ENCODE measurements at regions not wholly inside any gene's neighbourhood (a gene's known extent, or its start where the extent isn't known, plus 50 kb on each side); places are given as distances from the start of the nearest gene placed in this dataset.
"Not testable (repeated sequence)": the region's sequence is repeated elsewhere in the genome, so short reads cannot be mapped to it uniquely, and the experiment has no call there.

DNA sequence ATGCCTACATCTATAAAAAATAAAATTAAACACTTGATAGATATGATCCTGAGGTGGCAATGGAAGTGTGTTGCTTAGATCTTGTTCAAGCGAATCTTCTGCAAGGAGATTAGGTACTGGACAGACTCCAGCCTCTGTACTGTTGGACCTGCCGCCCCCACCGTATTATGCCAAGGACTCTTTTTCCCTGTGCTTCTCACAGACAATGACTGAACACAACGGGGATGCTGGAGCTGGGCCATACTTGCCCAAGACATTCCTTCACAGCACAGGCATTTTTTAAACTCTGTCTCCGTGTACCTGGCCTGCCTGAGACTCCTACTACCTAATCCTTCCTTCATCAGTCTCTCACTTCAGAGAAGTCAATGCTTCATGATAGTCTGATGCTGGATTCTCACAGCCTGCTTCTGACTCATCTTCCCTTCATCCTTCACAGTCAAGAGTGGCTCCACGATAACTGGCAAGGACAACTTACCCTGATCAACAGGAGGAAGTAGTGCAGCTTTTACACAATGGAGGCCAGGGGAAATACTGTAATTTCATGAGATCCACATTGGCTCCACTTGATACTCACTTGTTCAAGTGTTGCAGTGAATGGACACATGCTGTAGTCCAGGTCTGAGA, 754.6 kb upstream of the AGA start:
- DNase-seq = no peak

DNA sequence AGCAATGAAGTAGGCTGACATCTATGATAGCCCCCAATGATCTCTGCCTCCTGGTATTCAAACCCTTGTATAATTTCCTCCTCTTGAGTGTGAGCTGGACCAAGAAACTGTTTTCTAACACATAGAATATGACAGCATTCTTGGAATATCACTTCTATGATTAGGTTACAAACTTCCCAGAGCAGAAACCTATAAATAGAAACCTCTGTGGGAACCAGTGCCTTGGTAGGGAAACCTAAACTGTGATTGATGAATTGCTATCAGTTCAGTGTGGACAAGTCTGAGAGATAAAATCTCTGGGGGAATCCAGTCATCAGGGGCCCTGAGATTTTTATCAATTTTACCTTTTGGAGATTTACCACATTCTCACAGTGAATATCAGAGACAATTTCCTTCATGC, 756.5 kb upstream of the AGA start:
- no peak for DNase-seq

DNA sequence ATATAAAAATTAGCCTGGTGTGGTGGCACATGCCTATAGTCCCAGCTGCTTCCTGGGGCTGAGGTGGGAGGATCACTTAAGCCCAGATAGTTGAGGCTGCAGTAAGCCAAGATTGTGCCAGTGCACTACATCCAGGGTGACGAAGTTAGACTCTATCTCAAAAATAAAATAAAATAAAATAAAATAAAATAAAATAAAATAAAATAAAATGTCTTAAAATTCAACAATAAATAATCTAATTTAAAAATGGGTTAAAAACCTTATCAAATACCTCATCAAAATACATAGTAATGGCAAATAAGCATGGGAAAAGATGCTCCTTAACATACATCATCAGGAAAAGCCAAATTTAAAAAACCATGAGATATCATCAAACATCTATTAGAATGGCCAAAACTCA, 760.2 kb upstream of the AGA start:
- DNase-seq = no peak

GRCh38 chr4:178205826-178206225, 763.6 kb upstream of the AGA start:
- no peak for DNase-seq

DNA sequence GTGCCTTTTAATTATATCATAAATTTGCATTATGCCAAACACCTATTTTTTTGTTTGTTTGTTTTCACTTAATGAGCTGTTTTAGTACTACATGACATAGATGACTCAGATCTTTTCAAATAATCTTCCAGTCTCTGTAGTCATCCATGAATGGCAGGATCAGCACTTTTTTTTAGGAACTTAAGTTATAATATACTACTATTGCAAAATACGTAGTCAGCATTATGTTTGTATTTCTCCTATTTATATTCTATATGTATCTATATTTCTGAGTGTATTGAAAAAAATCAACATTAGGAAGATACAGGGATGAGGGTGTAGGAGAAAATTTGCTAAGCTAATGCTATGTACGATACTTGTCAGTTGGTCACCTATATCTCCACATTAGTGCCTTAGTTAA, 773.1 kb upstream of the AGA start:
- DNase-seq = no peak

DNA sequence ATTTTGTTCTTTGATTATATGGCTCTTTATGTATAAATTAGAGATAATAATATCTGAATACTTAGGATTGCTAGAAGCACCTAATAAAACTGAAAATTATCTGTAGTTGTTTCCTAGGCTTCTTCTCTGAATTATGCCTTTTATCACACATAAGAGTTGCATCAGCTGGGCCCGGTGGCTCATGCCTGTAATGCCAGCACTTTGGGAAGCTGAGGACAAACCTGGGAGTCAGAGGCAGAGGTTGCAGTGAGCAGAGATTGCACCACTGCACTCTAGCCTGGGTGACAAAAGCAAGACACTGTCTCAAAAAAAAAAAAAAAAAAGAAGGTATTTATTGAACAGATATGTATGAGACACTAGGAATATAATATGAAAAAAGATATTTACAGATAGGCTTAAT, 773.5 kb upstream of the AGA start:
- no peak for DNase-seq

DNA sequence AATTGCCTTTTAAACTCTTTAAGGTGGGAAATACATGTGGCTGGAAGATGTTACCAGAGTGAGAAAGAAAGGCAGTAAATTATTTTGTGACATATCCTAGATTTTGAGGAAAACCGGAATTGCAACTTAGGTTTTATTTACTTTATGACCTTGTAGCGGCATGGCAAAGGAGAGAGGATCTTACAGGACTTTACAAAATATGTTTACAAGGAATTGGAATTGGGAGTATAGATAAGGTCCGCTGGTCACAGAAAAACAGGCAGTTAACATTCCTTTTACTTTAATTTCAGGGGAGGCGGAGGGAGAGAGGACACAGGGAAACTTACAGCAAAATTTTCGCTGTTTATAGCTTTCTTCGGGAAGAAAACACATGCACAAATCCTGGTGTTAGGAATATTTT, 784.2 kb upstream of the AGA start:
- DNase-seq = not testable (repeated sequence)

- DNase-seq = no peak
Observed at GRCh38 chr4:178233906-178234305, 791.7 kb upstream of the AGA start.

- DNase-seq = no peak
Observed at GRCh38 chr4:178240891-178241290, 798.7 kb upstream of the AGA start.

DNA sequence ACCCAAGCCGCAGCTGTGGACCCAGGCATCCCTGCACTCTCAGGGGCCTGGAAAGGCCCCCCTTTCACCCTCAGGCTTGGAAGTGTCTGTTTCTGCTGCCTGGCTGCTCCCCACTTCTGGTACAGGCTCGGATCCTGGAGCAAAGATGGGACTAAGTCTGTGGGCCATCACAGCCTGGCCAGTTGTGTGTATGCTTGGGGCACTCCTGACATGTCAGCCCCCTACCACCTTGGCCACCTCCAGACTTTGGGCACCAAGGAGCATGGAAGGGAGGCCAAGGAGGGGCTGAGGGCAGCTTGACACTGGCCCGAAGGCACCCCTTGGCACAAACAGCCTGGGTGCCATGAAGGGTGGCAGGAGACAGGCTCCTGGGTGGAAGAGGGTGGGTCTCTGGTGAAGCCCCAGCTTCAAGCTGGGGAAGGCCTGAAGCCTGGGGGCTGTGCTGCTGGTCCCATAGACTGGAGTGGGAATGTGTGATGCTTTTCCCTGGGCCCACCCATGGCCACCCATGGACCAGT, 799.4 kb upstream of the AGA start:
- no peak for DNase-seq

- no peak for DNase-seq
Observed at GRCh38 chr4:178242655-178243054, 800.4 kb upstream of the AGA start.

DNA sequence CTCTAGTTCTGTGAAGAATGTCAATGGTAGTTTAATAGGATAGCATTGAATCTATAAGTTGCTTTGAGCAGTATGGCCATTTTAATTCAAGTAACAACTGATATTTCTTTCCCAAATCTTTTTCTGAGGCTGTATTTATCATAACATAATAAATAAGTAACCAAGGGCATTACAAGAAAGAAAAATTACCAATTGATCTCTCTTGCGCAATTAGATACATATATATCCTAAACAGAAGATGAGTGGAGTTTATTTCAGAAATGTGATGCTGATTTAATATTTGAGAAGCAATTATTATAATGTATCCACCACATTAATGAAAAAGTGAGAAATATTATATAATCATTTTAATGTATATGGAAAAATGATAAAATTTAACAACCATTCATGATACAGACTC, 802.5 kb upstream of the AGA start:
- DNase-seq = no peak

DNA sequence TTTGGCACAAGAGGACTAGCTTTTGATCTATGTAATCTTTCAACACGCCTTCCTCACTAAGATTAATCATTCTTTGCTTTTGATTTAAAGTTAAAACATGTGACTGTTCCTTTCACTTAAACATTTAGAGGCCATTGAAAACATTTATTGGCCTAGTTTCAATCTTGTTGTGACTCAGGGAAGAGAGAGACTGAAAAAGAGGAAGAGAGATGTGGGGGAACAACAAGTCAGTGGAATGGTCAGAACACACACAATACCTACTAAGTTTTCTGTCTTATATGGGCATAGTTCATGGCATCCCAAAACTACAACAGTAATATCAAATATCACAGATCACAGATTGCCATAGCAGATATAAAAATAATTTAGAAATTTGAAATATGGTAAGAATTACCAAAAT, 812.9 kb upstream of the AGA start:
- no peak for DNase-seq

DNA sequence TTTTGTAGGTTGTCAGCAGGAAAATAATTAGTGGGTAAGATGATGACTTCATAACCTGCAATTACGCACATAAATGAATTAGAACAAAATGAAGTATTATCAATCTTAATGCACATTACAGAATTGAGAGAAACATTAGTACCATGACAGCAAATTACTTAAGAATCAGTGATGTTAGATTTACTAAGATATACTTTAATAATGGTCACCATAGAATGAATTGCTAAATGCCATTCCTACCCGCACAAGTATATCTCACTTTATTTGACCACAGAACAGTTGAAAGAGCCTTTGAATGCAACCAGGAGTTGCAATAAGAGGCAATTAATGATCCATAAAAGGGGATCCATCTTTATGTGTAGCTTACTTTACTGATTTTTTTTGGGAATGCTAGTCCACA, 816.4 kb upstream of the AGA start:
- DNase-seq = no peak

GRCh38 chr4:178259566-178259965, 817.3 kb upstream of the AGA start:
- DNase-seq = no peak

DNA sequence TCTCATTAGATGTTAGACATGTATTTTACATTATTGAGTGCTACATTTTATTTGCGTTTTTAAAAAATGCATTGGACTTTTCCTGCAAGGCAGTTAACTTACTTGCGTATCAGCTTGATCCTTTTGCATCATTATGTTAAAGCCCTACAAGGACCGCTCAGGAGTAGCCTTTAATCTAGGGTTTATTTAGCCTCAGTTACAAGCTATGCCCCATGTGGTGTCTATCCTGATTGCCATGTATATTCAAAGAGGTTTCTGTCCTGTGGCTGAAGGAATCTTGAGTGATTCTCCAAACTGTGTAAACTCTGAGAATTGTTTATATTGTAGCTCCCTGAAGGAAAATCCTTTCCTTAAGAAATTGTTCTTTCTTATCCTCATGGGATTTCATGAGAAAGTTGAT, 821.8 kb upstream of the AGA start:
- DNase-seq = no peak

DNA sequence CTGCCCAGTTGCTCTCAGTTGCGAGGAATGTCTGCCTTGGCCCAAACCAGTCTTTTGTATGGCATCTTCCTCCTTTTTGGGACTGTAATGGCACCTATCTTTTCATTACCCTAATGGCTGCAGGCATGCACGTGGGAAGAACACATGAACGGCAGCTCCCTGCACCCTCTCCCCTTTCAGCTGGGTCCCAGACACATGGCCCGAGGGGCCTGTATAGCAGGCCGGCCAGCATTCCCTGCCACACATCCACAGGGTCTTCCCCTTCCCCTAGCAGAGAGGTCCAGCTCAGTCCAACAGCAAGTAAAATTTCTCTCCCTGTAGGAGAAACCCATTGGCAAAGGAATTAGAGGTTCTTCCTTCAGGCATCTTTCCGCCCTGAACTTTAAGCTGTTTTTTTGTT, 829.1 kb upstream of the AGA start:
- DNase-seq = no peak

- DNase-seq = no peak
Observed at GRCh38 chr4:178273168-178273567, 830.9 kb upstream of the AGA start.

DNA sequence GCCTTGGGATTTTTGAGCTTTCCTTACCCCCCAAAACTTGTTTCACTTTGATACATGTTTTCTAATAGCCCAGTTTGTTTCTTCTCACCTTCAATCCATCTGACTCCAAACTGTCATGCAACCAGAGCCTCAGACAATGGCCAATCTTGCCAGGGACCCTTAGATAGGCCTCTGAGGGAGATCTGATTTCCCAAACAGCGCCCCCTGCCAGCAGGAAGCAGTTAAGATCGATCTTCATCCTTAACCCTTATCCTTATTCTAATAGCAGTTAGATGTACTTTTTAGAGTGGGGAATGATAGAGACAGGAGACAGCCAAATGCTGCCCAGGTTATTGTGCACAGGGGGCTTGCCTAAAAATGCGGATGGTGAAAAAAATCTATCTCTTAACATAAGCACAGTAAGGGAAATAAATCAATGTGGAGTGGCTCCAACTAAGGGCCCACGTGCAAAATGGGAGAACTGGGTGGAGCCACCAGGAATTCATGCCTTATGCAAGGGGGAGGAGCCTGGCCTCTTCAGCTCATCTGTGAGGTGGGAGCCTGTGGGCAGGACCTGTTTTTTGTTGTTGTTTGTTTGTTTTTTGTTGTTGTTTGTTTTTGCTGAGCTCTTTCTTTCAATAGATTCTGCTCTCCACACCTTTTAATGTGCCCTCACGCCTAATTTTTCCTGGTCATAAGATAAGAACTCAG, 833.6 kb upstream of the AGA start:
- no peak for DNase-seq

- DNase-seq = no peak
Observed at GRCh38 chr4:178280362-178280761, 838.1 kb upstream of the AGA start.

GRCh38 chr4:178288462-178288861, 846.2 kb upstream of the AGA start:
- DNase-seq = no peak

GRCh38 chr4:178293601-178294000, 851.4 kb upstream of the AGA start:
- DNase-seq = no peak

GRCh38 chr4:178296669-178297068, 854.4 kb upstream of the AGA start:
- DNase-seq = no peak

GRCh38 chr4:178306565-178306964, 864.3 kb upstream of the AGA start:
- DNase-seq = no peak

DNA sequence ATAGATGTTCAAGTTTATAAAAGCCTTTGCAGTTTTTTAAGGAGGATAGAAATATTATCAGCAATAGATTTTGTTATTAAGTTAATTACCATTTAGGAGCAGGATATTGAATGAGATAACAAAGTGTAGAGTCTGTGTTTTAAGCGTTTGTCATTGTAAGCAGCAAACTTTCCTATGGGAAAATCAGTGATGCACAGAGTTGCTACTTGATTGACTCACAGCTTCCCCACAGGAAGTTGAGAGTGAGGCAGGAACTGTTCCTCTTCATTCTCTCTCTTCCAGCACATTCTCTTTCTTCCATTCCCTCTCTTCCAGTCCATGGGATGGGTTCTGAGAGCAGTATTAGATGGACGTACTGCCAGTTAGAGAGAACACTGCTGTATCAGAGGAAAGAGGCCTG, 867.7 kb upstream of the AGA start:
- no peak for DNase-seq
